Lung (tissue), 11 donors: ENCODE measurements at regions not wholly inside any gene's neighbourhood (a gene's known extent, or its start where the extent isn't known, plus 50 kb on each side); places are given as distances from the start of the nearest gene placed in this dataset.

Source experiments
- ATAC-seq: fragments of 200-7000 bp; cut with Tn5 transposase; one replicate; pipeline ENCODE4 v1.9.1; 2020; ENCODE audit warnings: moderate number of reproducible peaks; ENCODE audit not compliant: insufficient read depth, low FRiP score
- DNase-seq, 3 donors: peaks; one replicate each; pipeline ENCODE4 v3.0.0-alpha.2; 2013 to 2017
- H3K27ac ChIP-seq, 2 donors: one replicate each; pipeline ENCODE4 v1.5.1; 2013; ENCODE audit warnings: mild to moderate bottlenecking in 2 of 2, moderate library complexity in 2 of 2, control low read depth in 1 of 2, inconsistent platforms in 1 of 2, low read depth in 1 of 2, low read length in 1 of 2
- H3K27me3 ChIP-seq, 3 donors: one replicate each; pipeline ENCODE4 v1.5.1; 2013; ENCODE audit warnings: low read length in 2 of 3; ENCODE audit not compliant: control insufficient read depth in 3 of 3, insufficient read depth in 3 of 3
- H3K36me3 ChIP-seq, 4 donors: one replicate each; pipeline ENCODE4 v1.5.1; 2013; ENCODE audit warnings: low read length in 4 of 4, mild to moderate bottlenecking in 1 of 4, moderate library complexity in 1 of 4; ENCODE audit not compliant: control insufficient read depth in 4 of 4, insufficient read depth in 4 of 4
- H3K4me1 ChIP-seq, 5 donors: one replicate each; pipeline ENCODE4 v1.5.1; 2013; ENCODE audit warnings: low read length in 5 of 5, mild to moderate bottlenecking in 2 of 5, moderate library complexity in 1 of 5; ENCODE audit not compliant: control insufficient read depth in 5 of 5, insufficient read depth in 5 of 5
- H3K4me3 ChIP-seq: one replicate; pipeline ENCODE4 v1.5.1; 2013; ENCODE audit warnings: mild to moderate bottlenecking, control low read depth, moderate library complexity
- H3K9ac ChIP-seq, 2 donors: one replicate each; pipeline ENCODE4 v1.5.1; 2013; ENCODE audit warnings: low read length in 2 of 2, control low read depth in 1 of 2; ENCODE audit not compliant: insufficient read depth in 1 of 2
- H3K9me3 ChIP-seq, 4 donors: one replicate each; pipeline ENCODE4 v1.5.1; 2013; ENCODE audit warnings: low read length in 3 of 4, mild to moderate bottlenecking in 1 of 4, moderate library complexity in 1 of 4; ENCODE audit not compliant: control insufficient read depth in 4 of 4, insufficient read depth in 3 of 4
- WGBS, 2 donors: extraction: QIAGEN DNeasy Blood & Tissue Kit; methylation state at CpG; one replicate each; pipeline ENCODE4 v1.1.7; 2013; 5-methylcytosine and 5-hydroxymethylcytosine counted together
- TF ChIP-seq, protein P1 (sequence below): IDR thresholded peaks from 2 replicates; pipeline ENCODE4 v1.5.1; 2012; ENCODE audit warnings: mild to moderate bottlenecking; ENCODE audit errors: control extremely low read depth, extremely low read depth
- donor health status: control.
- donor health status: control.
- donor health status: Bipolar disorder and iron deficiency.
- donor health status: healthy.
- donor health status: DM: yes; HTN: yes; CAD: no.

DNA sequence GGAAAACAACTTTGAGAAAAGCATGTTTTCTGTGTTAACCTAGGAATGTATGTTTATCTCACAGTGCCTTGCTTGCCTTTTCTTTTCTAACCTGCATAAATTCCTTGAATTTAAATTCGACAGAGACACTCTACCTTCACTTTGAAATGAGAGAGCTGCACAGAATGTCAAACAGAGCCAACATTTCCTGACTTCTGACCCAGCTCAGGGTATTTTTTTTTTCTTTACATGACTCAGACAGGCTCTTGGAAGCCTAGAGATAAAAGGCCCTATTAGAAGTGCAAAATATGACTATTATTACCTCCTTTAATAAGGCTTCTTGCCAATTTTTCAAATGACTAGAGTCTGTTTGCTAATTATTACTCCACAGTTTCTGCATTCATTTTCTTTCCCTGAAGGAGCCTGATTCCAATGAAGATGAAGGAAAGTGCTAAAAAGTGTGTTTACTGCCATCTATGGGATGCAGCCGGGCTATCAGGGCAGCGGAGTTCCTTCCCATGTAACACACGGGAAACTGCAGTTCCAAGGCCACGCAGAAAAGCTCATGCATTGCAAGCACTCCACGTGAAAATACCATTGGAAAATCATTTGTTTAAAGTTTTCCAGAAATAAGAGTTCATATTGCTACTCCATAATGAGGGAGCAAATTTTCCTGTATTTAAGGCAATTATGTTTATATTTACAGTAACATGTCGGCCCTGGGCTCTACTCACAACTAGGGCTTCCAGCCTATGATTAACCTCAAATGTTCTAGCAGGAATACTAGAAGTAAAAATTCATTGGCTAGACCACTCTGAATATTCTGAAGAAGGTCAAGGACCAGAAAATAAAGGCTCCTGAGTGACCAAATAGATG lies 485.6 kb downstream of the ZSWIM6 start:
- H3K27ac ChIP-seq: no peak overlapping the region
- TF ChIP-seq, protein P1, sequence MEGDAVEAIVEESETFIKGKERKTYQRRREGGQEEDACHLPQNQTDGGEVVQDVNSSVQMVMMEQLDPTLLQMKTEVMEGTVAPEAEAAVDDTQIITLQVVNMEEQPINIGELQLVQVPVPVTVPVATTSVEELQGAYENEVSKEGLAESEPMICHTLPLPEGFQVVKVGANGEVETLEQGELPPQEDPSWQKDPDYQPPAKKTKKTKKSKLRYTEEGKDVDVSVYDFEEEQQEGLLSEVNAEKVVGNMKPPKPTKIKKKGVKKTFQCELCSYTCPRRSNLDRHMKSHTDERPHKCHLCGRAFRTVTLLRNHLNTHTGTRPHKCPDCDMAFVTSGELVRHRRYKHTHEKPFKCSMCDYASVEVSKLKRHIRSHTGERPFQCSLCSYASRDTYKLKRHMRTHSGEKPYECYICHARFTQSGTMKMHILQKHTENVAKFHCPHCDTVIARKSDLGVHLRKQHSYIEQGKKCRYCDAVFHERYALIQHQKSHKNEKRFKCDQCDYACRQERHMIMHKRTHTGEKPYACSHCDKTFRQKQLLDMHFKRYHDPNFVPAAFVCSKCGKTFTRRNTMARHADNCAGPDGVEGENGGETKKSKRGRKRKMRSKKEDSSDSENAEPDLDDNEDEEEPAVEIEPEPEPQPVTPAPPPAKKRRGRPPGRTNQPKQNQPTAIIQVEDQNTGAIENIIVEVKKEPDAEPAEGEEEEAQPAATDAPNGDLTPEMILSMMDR: peak; percentile 14
- no peaks in the 10 kb centered on the region for H3K36me3 ChIP-seq
- H3K9ac ChIP-seq: no peak overlapping the region
- peaks cover 0 to 1% (median 0%) of the 10 kb centered on the region in 3 donors for H3K27me3 ChIP-seq
- no peak for ATAC-seq
- H3K9me3 ChIP-seq: peaks cover 0 to 2% (median 0%) of the 10 kb centered on the region in 4 donors
- peaks cover 0 to 19% (median 0%) of the 10 kb centered on the region in 5 donors for H3K4me1 ChIP-seq
- peak; percentile 76 to 85 (median 84) for DNase-seq
- 20 to 24% methylated on average over 7 of the region's 7 CpGs for WGBS, 2 donors
- no peak overlapping the region for H3K4me3 ChIP-seq

GRCh38 chr5:61820836-61821235 lies 485.2 kb upstream of the KIF2A start:
- DNase-seq (peak in 2 of 3 donors; percentile 32 to 44), ATAC-seq (no peak)
- 84 to 86% methylated on average over 4 of the region's 4 CpGs for WGBS, 2 donors
- no peak overlapping the region for H3K27ac ChIP-seq
- H3K4me1 ChIP-seq: peaks cover 0 to 19% (median 0%) of the 10 kb centered on the region in 5 donors
- H3K36me3 ChIP-seq: no peaks in the 10 kb centered on the region
- H3K4me3 ChIP-seq: no peak overlapping the region
- H3K9ac ChIP-seq: no peak overlapping the region
- H3K9me3 ChIP-seq: peaks cover 0 to 2% (median 0%) of the 10 kb centered on the region in 4 donors
- TF ChIP-seq, protein P1: no peak
- H3K27me3 ChIP-seq: peaks cover 0 to 3% (median 0%) of the 10 kb centered on the region in 3 donors

- Histone ChIP-seq H3K9ac (no peak overlapping the region), H3K36me3 (no peaks in the 10 kb centered on the region), H3K27ac (no peak overlapping the region), H3K27me3 (peaks cover 0 to 3% (median 0%) of the 10 kb centered on the region in 3 donors), H3K4me3 (no peak overlapping the region), H3K9me3 (peaks cover 0 to 2% (median 0%) of the 10 kb centered on the region in 4 donors), H3K4me1 (peaks cover 0 to 19% (median 0%) of the 10 kb centered on the region in 5 donors)
- 92 to 98% methylated on average over 2 of the region's 2 CpGs for WGBS, 2 donors
- DNase-seq (no peak), ATAC-seq (no peak)
- TF ChIP-seq, protein P1: no peak
These were observed 484.4 kb upstream of the KIF2A start for GRCh38 chr5:61821561-61821960.
